ENCODE measurements at regions not wholly inside any gene's neighbourhood (a gene's known extent, or its start where the extent isn't known, plus 50 kb on each side); places are given as distances from the start of the nearest gene placed in this dataset.

DNA sequence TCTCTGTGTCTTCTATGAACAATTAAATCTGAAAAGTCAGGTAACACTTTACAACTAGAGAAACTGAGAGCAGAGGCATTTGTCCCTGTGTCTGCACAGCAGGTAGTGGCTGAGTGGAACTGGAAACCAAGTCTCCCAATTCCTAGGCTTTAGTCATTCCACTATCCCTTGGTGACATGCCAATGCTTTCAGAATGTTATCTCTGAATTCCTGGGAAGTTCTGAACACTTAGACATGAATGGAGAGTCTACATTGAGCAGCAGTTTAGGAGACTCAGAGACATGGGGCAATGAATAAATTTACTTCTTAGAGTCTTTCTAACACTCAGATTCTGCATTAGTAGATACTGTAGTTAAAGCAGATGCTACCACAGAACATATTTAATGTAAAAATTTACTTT is 94.8 kb upstream of the APC start:
- no peak overlapping the region for H3K4me3 ChIP-seq (ENCODE audit: low read depth, low read length)
- DNase-seq (ENCODE audit: low read depth), result no peak
- TF ChIP-seq, protein P1, sequence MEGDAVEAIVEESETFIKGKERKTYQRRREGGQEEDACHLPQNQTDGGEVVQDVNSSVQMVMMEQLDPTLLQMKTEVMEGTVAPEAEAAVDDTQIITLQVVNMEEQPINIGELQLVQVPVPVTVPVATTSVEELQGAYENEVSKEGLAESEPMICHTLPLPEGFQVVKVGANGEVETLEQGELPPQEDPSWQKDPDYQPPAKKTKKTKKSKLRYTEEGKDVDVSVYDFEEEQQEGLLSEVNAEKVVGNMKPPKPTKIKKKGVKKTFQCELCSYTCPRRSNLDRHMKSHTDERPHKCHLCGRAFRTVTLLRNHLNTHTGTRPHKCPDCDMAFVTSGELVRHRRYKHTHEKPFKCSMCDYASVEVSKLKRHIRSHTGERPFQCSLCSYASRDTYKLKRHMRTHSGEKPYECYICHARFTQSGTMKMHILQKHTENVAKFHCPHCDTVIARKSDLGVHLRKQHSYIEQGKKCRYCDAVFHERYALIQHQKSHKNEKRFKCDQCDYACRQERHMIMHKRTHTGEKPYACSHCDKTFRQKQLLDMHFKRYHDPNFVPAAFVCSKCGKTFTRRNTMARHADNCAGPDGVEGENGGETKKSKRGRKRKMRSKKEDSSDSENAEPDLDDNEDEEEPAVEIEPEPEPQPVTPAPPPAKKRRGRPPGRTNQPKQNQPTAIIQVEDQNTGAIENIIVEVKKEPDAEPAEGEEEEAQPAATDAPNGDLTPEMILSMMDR (IDR thresholded peaks at IDR 0.05; ENCODE audit: control insufficient read depth, extremely low read depth, insufficient read depth), result no peak

DNA sequence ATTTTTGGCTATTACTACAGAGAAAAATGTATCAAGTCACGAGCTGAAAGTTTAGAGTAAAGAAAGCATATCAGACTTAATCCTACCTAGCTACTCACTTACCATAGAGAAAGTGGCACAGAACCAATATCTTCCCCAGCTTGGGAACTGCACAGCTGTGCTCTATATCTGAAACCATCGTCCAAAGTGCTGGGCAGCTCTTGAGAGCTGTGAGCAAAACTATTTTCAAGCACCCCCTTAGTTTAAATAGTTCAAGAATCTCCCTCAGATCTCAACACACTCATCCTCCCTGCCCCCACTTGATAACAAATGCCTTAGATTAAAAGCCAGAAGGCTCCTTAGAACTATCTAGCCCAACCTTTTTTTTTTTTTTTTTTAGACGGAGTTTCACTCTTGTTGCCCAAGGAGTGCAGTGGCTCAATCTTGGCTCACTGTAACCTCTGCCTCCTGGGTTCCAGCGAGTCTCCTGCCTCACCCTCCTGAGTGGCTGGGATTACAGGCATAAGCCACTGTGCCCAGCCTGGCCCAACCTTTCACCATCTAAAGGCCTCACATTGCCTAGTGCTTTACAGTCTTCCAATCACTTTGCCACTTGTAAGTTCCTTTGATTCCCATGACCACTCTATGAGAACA is 94.2 kb upstream of the APC start:
- no peak overlapping the region for H3K4me3 ChIP-seq (ENCODE audit: low read depth, low read length)
- TF ChIP-seq, protein P1 (IDR thresholded peaks at IDR 0.05; ENCODE audit: control insufficient read depth, extremely low read depth, insufficient read depth), result no peak
- DNase-seq (ENCODE audit: low read depth), result no peak

DNA sequence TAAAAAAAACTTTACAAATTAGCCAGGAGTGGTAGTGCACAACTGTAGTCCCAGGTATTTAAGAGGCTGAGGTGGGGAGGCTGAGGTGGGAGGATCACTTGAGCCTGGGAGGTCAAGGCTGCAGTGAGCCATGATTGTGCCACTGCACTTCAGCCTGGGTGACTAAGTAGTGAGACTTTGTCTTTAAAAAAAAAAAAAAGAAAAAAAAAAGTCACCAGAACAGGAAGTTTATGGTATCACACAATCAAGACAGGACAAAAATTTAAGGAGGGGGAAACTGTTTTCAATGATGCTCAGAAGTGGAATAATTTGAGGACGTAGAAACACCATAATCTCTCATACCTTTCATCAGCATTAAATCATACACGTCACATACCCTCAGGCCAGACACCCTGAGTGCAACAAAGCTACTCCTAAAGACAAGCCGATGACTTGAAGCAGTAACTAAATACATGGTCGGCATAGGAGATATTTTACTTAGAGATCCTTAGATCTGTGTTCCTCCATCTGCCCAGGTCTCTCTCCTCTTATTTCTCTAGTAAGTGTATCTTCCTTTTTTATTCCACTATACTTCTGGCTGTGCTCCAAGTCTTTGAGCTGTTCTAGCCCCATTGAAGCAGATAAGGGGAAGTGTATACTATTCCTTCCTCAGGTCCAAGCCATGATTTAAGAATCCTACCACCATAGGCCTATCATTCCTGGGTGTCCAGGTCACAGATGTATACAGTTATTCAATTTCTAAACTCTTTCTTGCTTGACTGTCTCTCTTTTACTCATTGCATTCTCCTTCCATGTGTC is 91.3 kb upstream of the APC start:
- TF ChIP-seq, protein P1 (IDR thresholded peaks at IDR 0.05; ENCODE audit: control insufficient read depth, extremely low read depth, insufficient read depth), result no peak
- DNase-seq (ENCODE audit: low read depth), result no peak
- H3K4me3 ChIP-seq (ENCODE audit: low read depth, low read length), result no peak overlapping the region

DNA sequence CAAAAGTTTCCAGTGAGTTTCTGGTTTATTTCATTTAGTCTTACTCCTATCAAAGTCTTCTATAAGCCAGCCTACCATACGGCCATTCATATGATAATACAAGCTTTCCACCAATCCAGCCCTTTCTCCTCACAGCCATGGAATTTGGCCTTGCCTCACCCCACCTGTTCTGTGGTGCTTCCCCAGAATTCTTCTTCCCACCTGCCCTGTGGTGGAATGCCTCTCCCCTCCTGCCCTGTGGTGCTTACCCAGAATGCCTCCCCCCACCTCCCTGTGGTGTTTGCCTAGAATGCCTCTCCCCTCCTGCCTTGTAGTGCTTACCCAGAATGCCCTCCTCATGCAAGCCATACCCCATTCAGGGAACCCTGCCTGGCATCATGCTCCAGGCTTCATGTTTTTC is 90.3 kb upstream of the APC start:
- TF ChIP-seq, protein P1 (IDR thresholded peaks at IDR 0.05; ENCODE audit: control insufficient read depth, extremely low read depth, insufficient read depth), result no peak
- H3K4me3 ChIP-seq (ENCODE audit: low read depth, low read length), result no peak overlapping the region
- DNase-seq (ENCODE audit: low read depth), result no peak

DNA sequence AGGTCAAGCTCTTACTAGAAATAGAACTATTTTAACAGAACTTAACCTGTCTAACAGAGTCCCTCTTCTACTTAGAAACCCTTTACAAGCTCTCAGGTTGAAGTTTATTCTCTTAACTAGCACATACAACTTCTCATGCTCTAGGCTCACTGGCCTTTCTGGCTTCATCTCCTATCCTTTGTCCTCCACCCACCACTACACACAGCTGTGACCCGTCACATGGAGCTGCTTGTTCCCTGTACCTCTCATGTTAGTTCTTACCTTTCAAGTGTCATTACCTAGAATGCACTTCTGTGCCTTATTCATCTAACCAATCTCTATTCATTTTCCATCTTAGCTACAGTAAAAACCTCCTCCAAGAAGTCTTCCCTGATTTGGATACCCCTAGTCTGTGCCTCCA is 89.4 kb upstream of the APC start:
- H3K4me3 ChIP-seq (ENCODE audit: low read depth, low read length), result no peak overlapping the region
- DNase-seq (ENCODE audit: low read depth), result no peak
- TF ChIP-seq, protein P1 (IDR thresholded peaks at IDR 0.05; ENCODE audit: control insufficient read depth, extremely low read depth, insufficient read depth), result no peak

DNA sequence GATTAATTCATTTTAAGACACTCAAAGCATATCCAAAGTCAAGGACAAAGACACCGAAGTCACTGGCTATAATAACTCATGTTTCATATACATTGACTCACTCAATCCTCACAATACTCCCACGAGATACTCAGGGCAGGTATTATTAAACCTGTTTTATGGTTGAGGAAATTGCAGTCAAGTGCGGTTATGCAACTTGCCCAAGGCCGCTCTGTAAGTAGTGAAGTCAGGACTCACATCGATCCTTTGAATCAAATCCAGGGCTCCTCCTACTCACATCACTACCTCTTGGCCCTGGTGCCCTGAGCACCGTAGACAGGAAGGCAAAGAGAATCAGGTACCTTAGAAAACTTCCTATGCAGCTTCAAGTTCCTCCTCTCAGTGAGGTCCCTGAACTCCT is 87.8 kb upstream of the APC start:
- no peak for DNase-seq (ENCODE audit: low read depth)
- no peak overlapping the region for H3K4me3 ChIP-seq (ENCODE audit: low read depth, low read length)
- TF ChIP-seq, protein P1 (IDR thresholded peaks at IDR 0.05; ENCODE audit: control insufficient read depth, extremely low read depth, insufficient read depth), result no peak

Measured in LNCaP clone FGC (cell line).